Activated naive CD4-positive, alpha-beta T cell treated with anti-CD3 and anti-CD28 coated beads, Interleukin-2, amount 10 ng/mL, durations not matched to agents 7 days and 5 days (primary cell): ENCODE measurements at regions not wholly inside any gene's neighbourhood (a gene's known extent, or its start where the extent isn't known, plus 50 kb on each side); places are given as distances from the start of the nearest gene placed in this dataset.
"Not testable (repeated sequence)": the region's sequence is repeated elsewhere in the genome, so short reads cannot be mapped to it uniquely, and the experiment has no call there.

Experiments used
- CTCF ChIA-PET: fragments of 350-600 bp; sonication (Branson Sonifier 250); formaldehyde crosslinking; loops from one replicate; lab custom pipeline; 2021; ENCODE audit warnings: antibody characterized with exemption; lab: Charles Lee
- DNase-seq: peaks from one replicate; pipeline ENCODE4 v3.0.0-alpha.2; 2020
- H3K27ac Mint-ChIP-seq: one replicate; pipeline ENCODE4 v1.8.0; 2021; ENCODE audit warnings: mild to moderate bottlenecking, moderate library complexity, mixed read lengths
- H3K27me3 Mint-ChIP-seq: one replicate; pipeline ENCODE4 v1.8.0; 2021; ENCODE audit warnings: mild to moderate bottlenecking, mixed read lengths
- H3K36me3 Mint-ChIP-seq: one replicate; pipeline ENCODE4 v1.8.0; 2021; ENCODE audit warnings: mixed read lengths
- H3K4me1 Mint-ChIP-seq: one replicate; pipeline ENCODE4 v1.8.0; 2021; ENCODE audit warnings: mixed read lengths
- H3K4me3 Mint-ChIP-seq: one replicate; pipeline ENCODE4 v1.8.0; 2021; ENCODE audit warnings: mild to moderate bottlenecking, moderate library complexity, mixed read lengths
- H3K9me3 Mint-ChIP-seq: one replicate; pipeline ENCODE4 v1.8.0; 2021; ENCODE audit warnings: mixed read lengths

- H3K27me3 Mint-ChIP-seq, H3K9me3 Mint-ChIP-seq, H3K27ac Mint-ChIP-seq, H3K4me3 Mint-ChIP-seq, CTCF ChIA-PET, H3K4me1 Mint-ChIP-seq, DNase-seq, H3K36me3 Mint-ChIP-seq: not testable (repeated sequence)
These were observed 192.3 kb downstream of the BCL2L11 start for GRCh38 chr2:111312897-111313607.

GRCh38 chr2:111313711-111314110 is 193.0 kb downstream of the BCL2L11 start:
- H3K4me1 Mint-ChIP-seq, H3K27ac Mint-ChIP-seq, H3K27me3 Mint-ChIP-seq, H3K9me3 Mint-ChIP-seq, H3K4me3 Mint-ChIP-seq, H3K36me3 Mint-ChIP-seq, CTCF ChIA-PET, DNase-seq: not testable (repeated sequence)

GRCh38 chr2:111315188-111315917 is 194.6 kb downstream of the BCL2L11 start:
- DNase-seq, H3K36me3 Mint-ChIP-seq, H3K27me3 Mint-ChIP-seq, H3K9me3 Mint-ChIP-seq, H3K4me1 Mint-ChIP-seq, CTCF ChIA-PET, H3K4me3 Mint-ChIP-seq, H3K27ac Mint-ChIP-seq: not testable (repeated sequence)

DNA sequence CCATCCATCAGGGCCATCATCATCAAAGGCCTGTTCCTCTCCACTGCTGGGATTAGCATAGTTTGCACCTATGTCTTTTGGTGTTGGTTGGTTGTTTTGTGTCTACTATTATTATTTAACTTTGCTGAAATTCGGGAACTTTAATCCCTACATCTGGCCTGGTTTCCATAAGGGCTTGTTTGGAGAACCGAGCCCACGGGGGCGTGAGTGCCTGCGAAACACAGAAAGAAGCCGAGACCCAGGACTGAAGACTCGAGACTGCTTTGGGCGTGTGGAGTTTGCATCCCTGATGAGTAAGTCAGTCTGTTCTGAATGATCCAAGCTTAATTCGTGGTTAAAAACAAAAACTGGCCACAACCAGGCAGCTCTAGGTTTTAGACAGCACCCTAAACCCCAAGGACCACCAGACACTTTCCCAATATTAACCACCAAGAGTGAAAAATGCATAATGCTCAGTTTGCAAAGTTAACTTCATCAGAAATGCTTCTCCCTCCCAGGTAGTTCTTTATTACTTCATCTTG is 195.6 kb downstream of the BCL2L11 start:
- H3K4me3 Mint-ChIP-seq, H3K9me3 Mint-ChIP-seq, H3K27me3 Mint-ChIP-seq, DNase-seq, H3K27ac Mint-ChIP-seq, H3K4me1 Mint-ChIP-seq, CTCF ChIA-PET, H3K36me3 Mint-ChIP-seq: not testable (repeated sequence)

DNA sequence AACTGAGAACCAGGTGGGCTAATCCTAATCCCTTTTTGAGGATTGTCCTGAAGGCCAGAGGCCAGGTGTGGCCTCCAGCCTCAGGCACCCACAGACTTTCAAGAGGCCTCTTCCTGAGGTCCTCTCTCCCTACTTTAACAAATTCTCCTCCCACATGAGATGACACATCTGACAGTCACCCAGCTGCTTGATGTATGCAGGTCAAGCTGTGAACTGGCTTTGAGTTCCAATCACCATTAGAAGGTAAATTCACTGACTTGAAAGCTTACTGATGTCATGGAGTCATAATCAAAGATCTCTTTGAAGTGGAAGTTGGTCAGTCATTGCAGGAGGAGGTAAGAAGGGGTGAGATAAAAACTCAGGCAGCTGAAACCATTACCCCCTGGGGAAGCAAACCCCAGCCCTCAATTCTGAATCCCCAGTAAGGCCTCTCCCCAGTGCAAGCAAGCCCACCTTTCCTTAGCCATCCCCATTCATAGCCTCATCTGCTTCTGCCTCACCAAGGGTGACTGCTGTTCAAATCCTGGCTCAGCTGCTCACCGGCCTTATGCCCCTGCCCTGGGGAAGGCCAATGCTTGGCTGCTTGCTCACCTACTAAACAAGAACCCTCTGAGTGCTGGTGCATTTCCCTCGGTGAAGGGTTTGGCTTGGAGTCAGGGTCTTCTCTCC is 196.3 kb downstream of the BCL2L11 start:
- H3K9me3 Mint-ChIP-seq, H3K4me1 Mint-ChIP-seq, H3K4me3 Mint-ChIP-seq, CTCF ChIA-PET, H3K27ac Mint-ChIP-seq, DNase-seq, H3K27me3 Mint-ChIP-seq, H3K36me3 Mint-ChIP-seq: not testable (repeated sequence)

GRCh38 chr2:111319552-111319951 is 198.8 kb downstream of the BCL2L11 start:
- H3K4me1 Mint-ChIP-seq, H3K27me3 Mint-ChIP-seq, CTCF ChIA-PET, H3K4me3 Mint-ChIP-seq, DNase-seq, H3K9me3 Mint-ChIP-seq, H3K36me3 Mint-ChIP-seq, H3K27ac Mint-ChIP-seq: not testable (repeated sequence)

DNA sequence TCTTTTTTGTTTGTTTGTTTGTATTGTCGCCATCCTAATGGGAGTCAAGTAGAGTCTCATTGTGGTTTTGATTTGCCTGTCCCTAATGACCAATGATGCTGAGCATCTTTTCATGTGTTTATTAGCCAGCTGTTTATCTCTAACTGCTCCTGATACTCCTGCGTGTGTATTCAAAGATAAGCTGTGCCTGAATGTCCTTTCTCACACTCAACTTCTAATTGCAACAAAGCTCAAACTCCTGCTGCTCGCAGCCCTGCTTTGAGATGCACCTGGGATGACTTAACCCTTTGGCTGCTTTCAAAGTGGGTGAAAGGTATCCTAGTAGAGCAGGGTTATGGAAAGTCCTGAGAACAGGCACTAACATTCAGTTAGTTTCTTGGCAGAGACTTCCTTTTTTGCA is 199.6 kb downstream of the BCL2L11 start:
- DNase-seq, H3K27me3 Mint-ChIP-seq, H3K36me3 Mint-ChIP-seq, H3K4me3 Mint-ChIP-seq, H3K27ac Mint-ChIP-seq, H3K4me1 Mint-ChIP-seq, CTCF ChIA-PET, H3K9me3 Mint-ChIP-seq: not testable (repeated sequence)

DNA sequence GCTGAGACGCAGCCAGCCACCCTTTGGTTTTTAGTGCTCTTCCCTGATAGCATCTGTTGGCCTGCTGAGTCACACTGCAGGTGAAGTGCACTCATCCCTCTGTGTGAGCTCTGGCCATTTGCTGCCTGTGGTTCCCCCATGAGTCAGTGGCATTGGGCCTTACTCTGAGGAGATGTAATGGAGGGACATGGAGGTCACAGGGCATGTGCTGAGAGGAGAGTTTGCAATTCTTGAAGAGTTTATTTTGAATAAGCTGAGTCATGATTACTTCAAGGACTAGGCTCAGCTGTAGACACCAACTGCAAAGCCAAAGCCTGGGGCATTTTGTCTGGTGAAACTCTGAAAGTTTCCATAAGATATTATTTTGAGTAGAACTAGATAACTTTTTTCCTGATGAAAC is 200.3 kb downstream of the BCL2L11 start:
- H3K4me3 Mint-ChIP-seq, H3K27ac Mint-ChIP-seq, H3K27me3 Mint-ChIP-seq, H3K4me1 Mint-ChIP-seq, DNase-seq, CTCF ChIA-PET, H3K9me3 Mint-ChIP-seq, H3K36me3 Mint-ChIP-seq: not testable (repeated sequence)

GRCh38 chr2:111323384-111323783 is 202.7 kb downstream of the BCL2L11 start:
- CTCF ChIA-PET, H3K4me1 Mint-ChIP-seq, H3K9me3 Mint-ChIP-seq, H3K27ac Mint-ChIP-seq, H3K36me3 Mint-ChIP-seq, DNase-seq, H3K4me3 Mint-ChIP-seq, H3K27me3 Mint-ChIP-seq: not testable (repeated sequence)

DNA sequence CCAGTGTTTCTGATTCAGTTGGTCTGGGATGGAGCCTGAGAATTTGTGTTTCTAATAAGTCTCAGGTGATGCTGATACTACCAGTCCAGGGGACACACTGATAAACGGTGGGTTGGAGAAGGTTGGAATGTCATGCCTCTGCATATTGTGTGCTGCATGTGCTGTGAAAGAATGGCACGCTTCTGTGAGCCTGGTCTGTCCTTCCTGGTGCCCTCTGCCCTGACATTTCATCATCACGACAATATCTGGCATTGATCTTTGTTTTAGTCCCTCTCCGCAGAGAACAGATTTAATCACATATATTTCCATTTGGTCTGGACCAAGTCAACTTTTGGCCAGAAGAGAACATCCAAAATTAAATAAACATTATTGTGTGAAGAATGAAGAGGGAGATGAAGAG is 207.0 kb downstream of the BCL2L11 start:
- H3K27me3 Mint-ChIP-seq, CTCF ChIA-PET, H3K4me1 Mint-ChIP-seq, H3K4me3 Mint-ChIP-seq, H3K27ac Mint-ChIP-seq, H3K36me3 Mint-ChIP-seq, H3K9me3 Mint-ChIP-seq, DNase-seq: not testable (repeated sequence)

GRCh38 chr2:111329309-111329708 is 208.6 kb downstream of the BCL2L11 start:
- H3K27ac Mint-ChIP-seq, H3K27me3 Mint-ChIP-seq, CTCF ChIA-PET, H3K4me3 Mint-ChIP-seq, DNase-seq, H3K36me3 Mint-ChIP-seq, H3K4me1 Mint-ChIP-seq, H3K9me3 Mint-ChIP-seq: not testable (repeated sequence)

- H3K36me3 Mint-ChIP-seq, DNase-seq, H3K27ac Mint-ChIP-seq, H3K4me1 Mint-ChIP-seq, H3K27me3 Mint-ChIP-seq, H3K4me3 Mint-ChIP-seq, CTCF ChIA-PET, H3K9me3 Mint-ChIP-seq: not testable (repeated sequence)
These were observed 210.5 kb downstream of the BCL2L11 start for GRCh38 chr2:111331099-111331724.

DNA sequence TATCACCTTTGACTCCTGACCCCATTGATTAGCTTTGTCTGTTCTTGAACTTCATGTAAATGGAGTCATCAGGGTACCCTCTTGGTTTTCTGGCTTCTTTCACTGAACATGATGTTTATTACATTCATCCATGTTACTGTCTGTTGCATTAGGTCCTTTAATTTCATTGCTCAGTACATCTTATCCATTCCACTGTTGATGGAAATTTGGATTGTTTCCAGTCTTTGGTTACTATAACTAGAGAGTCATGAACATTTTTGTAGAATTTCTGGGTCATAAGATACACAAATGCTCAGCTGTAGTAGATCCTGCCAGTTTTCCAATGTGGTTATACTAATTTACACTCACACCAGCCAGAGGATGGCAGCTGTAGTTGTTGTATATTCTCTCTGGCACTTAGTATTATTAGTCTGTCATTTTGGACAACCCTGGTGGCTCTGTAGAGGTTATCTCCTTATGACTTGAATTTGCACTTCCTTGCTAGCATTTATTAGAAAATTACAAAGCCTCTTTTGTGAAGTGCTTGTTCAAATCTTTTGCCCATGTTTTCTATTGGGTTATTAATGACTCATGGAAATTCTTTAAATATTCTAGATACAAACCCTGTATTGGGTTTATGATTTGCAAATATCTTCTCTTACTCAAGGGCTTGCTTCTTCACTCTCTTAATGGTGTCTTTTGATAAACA is 214.7 kb downstream of the BCL2L11 start:
- H3K27ac Mint-ChIP-seq, DNase-seq: not testable (repeated sequence)

DNA sequence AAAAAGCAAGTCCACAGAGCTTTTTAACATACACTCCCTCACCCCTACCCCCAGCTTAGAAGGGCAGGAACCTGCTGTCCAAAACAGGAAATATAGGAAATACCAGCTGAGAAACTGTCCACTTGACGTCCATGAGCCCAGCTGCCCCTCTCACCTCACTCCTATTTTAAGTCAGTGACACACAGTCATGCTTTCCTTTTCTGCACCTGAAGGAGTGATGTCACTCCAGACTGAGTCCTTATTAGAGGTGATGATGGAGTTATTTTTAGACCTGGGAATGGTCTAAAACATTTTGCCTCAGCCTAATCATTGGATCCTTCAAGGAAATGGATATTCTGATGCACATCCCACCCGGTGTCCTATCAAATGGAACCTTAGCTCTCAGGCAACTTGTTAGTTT is 217.8 kb downstream of the BCL2L11 start:
- DNase-seq, CTCF ChIA-PET, H3K4me3 Mint-ChIP-seq, H3K4me1 Mint-ChIP-seq, H3K9me3 Mint-ChIP-seq, H3K27ac Mint-ChIP-seq, H3K36me3 Mint-ChIP-seq, H3K27me3 Mint-ChIP-seq: not testable (repeated sequence)

More for the DNA sequence above, 214.7 kb downstream of the BCL2L11 start:
- H3K4me3 Mint-ChIP-seq, H3K4me1 Mint-ChIP-seq, H3K9me3 Mint-ChIP-seq, H3K27me3 Mint-ChIP-seq, CTCF ChIA-PET, H3K36me3 Mint-ChIP-seq: not testable (repeated sequence)
